NOMO-1 (cell line): ENCODE measurements at regions not wholly inside any gene's neighbourhood (a gene's known extent, or its start where the extent isn't known, plus 50 kb on each side); places are given as distances from the start of the nearest gene placed in this dataset.
A peak's percentile ranks its signal among the peaks of the same experiment; 100 is the strongest.

ENCODE experiments used
- DNase-seq, 2 experiments: peaks; one replicate each; lab custom pipeline; 2025; ENCODE audit not compliant: unreplicated experiment in 2 of 2; lab: John Stamatoyannopoulos, UW

- no peak for DNase-seq
Observed at GRCh38 chr13:79096099-79096498, 310.0 kb downstream of the RBM26 start.

- peak; percentile 40 to 77 for DNase-seq
Observed at GRCh38 chr13:79090552-79091124, 315.4 kb downstream of the RBM26 start.

- no peak for DNase-seq
Observed at GRCh38 chr13:79084802-79085424, 321.1 kb downstream of the RBM26 start.

DNA sequence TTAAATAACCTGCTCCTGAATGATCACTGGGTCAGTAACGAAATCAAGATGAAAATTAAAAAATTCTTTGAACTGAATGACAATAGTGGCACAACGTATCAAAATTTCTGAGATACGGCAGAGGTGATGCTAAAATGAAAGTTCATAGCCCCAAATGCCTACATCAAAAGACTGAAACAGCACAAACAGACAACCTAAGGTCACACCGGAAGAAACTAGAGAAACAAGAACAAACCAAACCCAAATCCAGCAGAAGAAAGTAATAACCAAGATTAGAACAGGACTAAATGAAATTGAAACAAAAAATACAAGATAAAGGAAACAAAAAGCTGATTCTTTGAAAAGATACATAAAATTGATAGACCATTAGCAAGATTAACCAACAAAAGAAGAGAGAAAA is 324.1 kb downstream of the RBM26 start:
- DNase-seq: no peak

- no peak for DNase-seq
Observed at GRCh38 chr13:79079351-79079839, 326.7 kb downstream of the RBM26 start.

GRCh38 chr13:79075703-79076102 is 330.4 kb downstream of the RBM26 start:
- DNase-seq: no peak

GRCh38 chr13:79070343-79070974 is 335.6 kb downstream of the RBM26 start:
- peak; percentile 9 to 79 for DNase-seq

GRCh38 chr13:79062291-79062690 is 343.8 kb downstream of the RBM26 start:
- DNase-seq: no peak

DNA sequence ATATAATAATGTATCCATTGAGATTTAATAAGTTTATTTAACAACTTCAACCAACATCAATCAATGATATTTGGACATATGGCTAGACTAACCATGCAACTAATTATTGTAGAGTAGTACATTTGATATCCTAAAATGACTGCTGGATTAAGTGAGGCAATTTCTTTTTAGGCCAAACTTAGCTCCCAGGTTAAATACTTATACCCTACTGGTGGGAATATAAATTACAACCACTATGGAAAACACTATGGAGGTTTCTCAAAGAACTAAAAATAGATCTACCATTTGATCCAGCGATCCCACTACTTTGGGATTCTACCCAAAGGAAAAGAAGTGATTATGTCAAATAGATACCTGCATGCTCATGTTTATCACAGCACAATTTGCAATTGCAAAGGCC is 345.8 kb downstream of the RBM26 start:
- DNase-seq: no peak

DNA sequence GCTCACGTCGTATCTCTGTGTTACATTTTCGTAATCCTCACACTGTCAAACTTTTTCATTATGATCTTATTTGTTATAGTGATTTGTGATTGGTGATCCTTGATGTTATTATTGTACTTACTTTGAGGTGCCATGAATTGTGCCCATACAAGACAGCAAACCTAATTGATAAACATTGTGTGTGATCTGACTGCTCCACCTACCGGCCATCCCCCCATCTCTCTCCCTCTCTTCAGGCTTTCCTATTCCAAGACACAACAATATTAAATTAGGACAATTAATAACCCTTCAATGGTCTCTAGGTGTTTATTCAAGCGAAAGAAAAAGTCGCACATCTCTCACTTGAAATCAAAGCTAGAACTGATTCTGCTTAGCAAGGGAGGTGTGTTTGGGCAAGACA is 349.3 kb downstream of the RBM26 start:
- no peak for DNase-seq

GRCh38 chr13:79051472-79051871 is 354.6 kb downstream of the RBM26 start:
- no peak for DNase-seq

DNA sequence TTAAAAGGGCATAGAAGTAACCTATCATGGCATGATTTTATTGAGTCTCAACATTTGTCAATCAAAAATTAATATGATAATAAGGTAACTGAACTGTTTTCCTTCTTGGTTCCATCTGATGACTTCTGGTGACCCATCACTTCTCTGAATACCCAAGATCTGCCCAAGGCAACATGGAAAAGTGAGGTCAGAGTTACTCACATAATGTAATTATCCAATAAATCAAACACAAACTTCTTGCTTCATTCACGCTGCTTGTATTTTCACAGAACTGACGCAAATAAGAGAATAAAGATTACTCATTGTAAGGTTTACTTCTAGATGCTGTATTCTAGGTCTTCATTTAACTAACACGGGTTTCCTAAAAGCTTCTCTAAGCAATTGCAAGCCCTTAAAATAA is 361.6 kb downstream of the RBM26 start:
- no peak for DNase-seq

GRCh38 chr13:79043208-79043607 is 362.8 kb downstream of the RBM26 start:
- DNase-seq: no peak

DNA sequence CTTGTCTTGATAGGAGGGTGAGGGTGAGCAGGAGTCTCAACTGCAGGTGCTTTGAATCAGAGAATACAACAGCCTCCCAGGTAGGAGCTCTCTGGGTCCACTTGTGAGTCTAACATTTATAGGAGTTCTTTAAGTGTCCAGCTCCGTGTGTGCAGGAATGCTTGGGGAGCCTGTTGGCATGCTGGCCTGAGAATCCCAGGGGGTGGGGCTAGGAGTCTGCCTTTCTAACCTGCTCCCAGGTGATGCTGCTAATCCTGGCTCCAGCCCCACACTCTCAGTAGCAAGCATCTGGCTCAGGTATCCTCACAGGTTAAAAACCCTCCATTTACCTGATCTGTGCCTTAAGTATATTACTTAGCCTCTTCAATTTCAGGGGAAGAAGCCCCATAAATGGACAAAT is 368.9 kb downstream of the RBM26 start:
- DNase-seq: no peak

DNA sequence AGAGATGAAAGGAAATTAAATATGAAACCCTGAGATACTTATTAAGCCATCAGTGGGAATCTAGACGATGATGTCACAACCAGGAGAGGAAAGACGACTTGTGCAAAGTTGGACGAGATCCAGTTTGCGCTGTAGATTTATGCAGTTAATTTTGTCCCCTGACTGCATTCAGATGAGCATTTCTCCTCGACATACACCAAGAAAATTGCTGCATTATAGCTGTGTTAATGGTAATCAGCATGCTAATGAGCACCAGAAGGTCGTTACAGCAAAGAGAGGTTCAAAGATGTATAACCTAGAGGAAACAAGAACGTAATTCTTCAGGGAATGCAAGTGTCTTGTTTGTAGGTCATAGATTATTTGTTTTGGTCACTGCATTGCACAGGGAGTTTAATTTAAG is 371.7 kb downstream of the RBM26 start:
- no peak for DNase-seq

GRCh38 chr13:79030513-79030912 is 371.6 kb upstream of the OBI1 start:
- DNase-seq: no peak

- no peak for DNase-seq
Observed at GRCh38 chr13:79018166-79018565, 359.2 kb upstream of the OBI1 start.

GRCh38 chr13:79011179-79011578 is 352.2 kb upstream of the OBI1 start:
- no peak for DNase-seq

DNA sequence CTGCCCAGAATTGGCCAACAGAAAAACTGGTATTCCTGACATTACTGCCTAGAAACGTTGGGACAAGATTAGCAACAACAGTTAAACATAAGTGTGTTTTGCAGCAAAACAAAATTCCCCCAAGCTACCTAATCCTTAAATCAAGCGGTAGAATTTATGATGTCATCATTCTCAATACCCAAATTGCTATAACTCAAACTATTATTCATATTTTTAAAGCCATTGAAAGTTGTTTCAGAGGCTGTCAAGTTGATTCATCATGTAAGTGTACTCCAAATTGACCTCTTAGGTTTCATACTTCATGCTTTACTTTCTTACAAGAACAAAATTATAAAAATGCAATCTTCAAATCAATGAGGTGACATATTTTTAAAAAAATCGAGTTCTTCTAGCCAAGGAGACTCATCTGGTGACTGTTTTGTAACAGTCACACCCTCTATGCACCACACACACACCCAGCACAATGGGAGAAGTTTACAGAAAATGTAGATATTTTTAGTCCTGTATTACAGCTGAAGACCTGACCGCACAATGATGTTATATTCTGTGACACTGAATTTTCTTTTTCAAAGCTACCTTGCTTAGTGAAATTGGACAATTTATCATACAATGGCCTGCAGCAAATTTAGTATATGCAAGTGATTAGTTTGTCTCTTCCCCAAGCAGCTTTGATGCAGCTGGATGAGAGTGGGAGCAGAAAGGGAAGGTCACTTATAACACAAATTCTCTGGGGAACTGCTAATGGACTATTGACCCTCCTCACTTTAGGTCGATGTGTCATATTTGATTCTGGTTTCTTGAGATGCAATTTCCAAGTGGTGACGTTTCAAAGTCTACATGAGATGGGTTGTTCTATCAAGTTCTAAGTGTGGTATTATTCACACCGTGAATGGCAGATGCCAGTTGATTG is 345.3 kb upstream of the OBI1 start:
- no peak for DNase-seq

GRCh38 chr13:78999494-78999893 is 340.5 kb upstream of the OBI1 start:
- DNase-seq: no peak

- peak in 1 of 2 experiments; percentile 39 for DNase-seq
Observed at GRCh38 chr13:78998630-78999315, 339.8 kb upstream of the OBI1 start.
